ENCODE measurements at regions not wholly inside any gene's neighbourhood (a gene's known extent, or its start where the extent isn't known, plus 50 kb on each side); places are given as distances from the start of the nearest gene placed in this dataset.

GRCh38 chr4:128393101-128393704 lies 105.6 kb upstream of the PGRMC2 start (continued):
- no peak for TF ChIP-seq CTCF (tag by site-specific recombination; IDR thresholded peaks at IDR 0.05)
- no peak for TF ChIP-seq ZFP37 (tag by site-specific recombination; IDR thresholded peaks at IDR 0.05)
- peak; percentile 95 for TF ChIP-seq INSM2 (tag by site-specific recombination; IDR thresholded peaks at IDR 0.05)
- no peak for TF ChIP-seq ZNF707 (tag by site-specific recombination; IDR thresholded peaks at IDR 0.05)
- no peak for TF ChIP-seq ZNF423 (tag by site-specific recombination; IDR thresholded peaks at IDR 0.05)
- no peak for TF ChIP-seq ZNF777 (tag by site-specific recombination; IDR thresholded peaks at IDR 0.05; ENCODE audit: borderline replicate concordance)
- no peak for TF ChIP-seq MYNN (tag by site-specific recombination; IDR thresholded peaks at IDR 0.05; ENCODE audit: borderline replicate concordance)
- no peak for TF ChIP-seq ZNF37A (tag by site-specific recombination; IDR thresholded peaks at IDR 0.05)
- peak; percentile 95 for TF ChIP-seq ZNF629 (tag by site-specific recombination; IDR thresholded peaks at IDR 0.05)
- no peak for TF ChIP-seq ZNF266 (tag by site-specific recombination; IDR thresholded peaks at IDR 0.05; ENCODE audit: low read depth)
- TF ChIP-seq ZBTB49 (tag by site-specific recombination; IDR thresholded peaks at IDR 0.05; ENCODE audit: low read depth), result no peak
- no peak for TF ChIP-seq ZNF202 (tag by site-specific recombination; IDR thresholded peaks at IDR 0.05; ENCODE audit: borderline replicate concordance)
- peak; percentile 90 for TF ChIP-seq ZNF639 (tag by site-specific recombination; IDR thresholded peaks at IDR 0.05)
- TF ChIP-seq ZNF549 (tag by site-specific recombination; IDR thresholded peaks at IDR 0.05), result no peak
- TF ChIP-seq ZNF133 (tag by site-specific recombination; IDR thresholded peaks at IDR 0.05), result no peak
- TF ChIP-seq ELK4 (IDR thresholded peaks at IDR 0.05; ENCODE audit: borderline replicate concordance, low read depth, low read length), result no peak
- TF ChIP-seq SCRT1 (tag by site-specific recombination; IDR thresholded peaks at IDR 0.05; ENCODE audit: borderline replicate concordance), result peak; percentile 78
- no peak for TF ChIP-seq ZNF140 (tag by site-specific recombination; IDR thresholded peaks at IDR 0.05)
- TF ChIP-seq ZNF843 (tag by site-specific recombination; IDR thresholded peaks at IDR 0.05), result peak; percentile 98
- TF ChIP-seq ZNF555 (tag by site-specific recombination; conservative IDR thresholded peaks at IDR 0.05), result no peak
- TF ChIP-seq ZNF132 (tag by site-specific recombination; IDR thresholded peaks at IDR 0.05; ENCODE audit: borderline replicate concordance), result no peak

Data from HEK293 (cell line).